K562 (cell line): ENCODE measurements at regions not wholly inside any gene's neighbourhood (a gene's known extent, or its start where the extent isn't known, plus 50 kb on each side); places are given as distances from the start of the nearest gene placed in this dataset.

Experiments used
- CREB1 ChIP-seq, 2 experiments: sonication (generic) in 1 of 2; formaldehyde crosslinking in 1 of 2; IDR thresholded peaks; 2 replicates each; pipeline versions ENCODE4 v1.6.1 to v1.8.0; 2012 to 2022; ENCODE audit warnings: inconsistent platforms in 1 of 2, mild to moderate bottlenecking in 1 of 2, missing genetic modification reagents in 1 of 2, moderate library complexity in 1 of 2
- FOXJ3 ChIP-seq: sonication (generic); formaldehyde crosslinking; IDR thresholded peaks from 2 replicates; pipeline ENCODE4 v1.4.0; 2020; ENCODE audit warnings: mild to moderate bottlenecking, missing genetic modification reagents
- MTA3 ChIP-seq: fragments of 450-650 bp; formaldehyde crosslinking; IDR thresholded peaks from 2 replicates; pipeline ENCODE4 v1.6.1; 2017; ENCODE audit warnings: mild to moderate bottlenecking, borderline replicate concordance

DNA sequence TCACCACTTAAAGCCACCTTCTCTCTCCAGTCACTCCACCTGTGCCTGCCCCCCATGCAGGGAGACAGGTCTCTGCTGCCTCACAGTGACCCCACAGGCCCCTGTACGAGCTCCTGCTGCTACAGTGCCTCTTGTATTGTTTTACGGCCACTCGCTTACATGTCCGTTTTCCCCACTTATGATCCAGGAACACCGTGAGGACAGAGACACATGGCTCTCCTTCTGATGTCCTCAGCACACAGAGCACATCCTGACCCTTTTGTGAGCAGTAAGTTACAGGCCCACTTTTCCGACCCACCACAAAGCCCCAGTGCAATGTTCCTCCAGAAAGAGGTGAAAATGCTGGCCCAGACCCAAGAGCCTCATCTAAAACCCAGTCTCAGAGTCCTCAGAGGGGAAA lies 84.8 kb upstream of the GNAO1 start:
- TF ChIP-seq FOXJ3 (CRISPR knock-in tag) (no peak), CREB1 (IDR thresholded peaks at IDR 0.05) (no peak), CREB1 (CRISPR knock-in tag; IDR thresholded peaks at IDR 0.05) (no peak), MTA3 (no peak)
